OCI-LY7 (cell line): ENCODE measurements at regions not wholly inside any gene's neighbourhood (a gene's known extent, or its start where the extent isn't known, plus 50 kb on each side); places are given as distances from the start of the nearest gene placed in this dataset.

Source experiments
- EZH2phosphoT487 ChIP-seq: fragments of 200-600 bp; sonication (generic); IDR thresholded peaks from 2 replicates; pipeline ENCODE4 v1.6.1; 2018; ENCODE audit warnings: low read depth, borderline replicate concordance, mild to moderate bottlenecking, mixed run types, antibody characterized with exemption, low read length, moderate library complexity, mixed read lengths
- TF ChIP-seq, protein P1 (sequence below): fragments of 200-600 bp; sonication (generic); conservative IDR thresholded peaks from 2 replicates; pipeline ENCODE4 v1.5.1; 2014; ENCODE audit warnings: mild to moderate bottlenecking, antibody characterized with exemption, low read length, moderate library complexity, mixed read lengths

DNA sequence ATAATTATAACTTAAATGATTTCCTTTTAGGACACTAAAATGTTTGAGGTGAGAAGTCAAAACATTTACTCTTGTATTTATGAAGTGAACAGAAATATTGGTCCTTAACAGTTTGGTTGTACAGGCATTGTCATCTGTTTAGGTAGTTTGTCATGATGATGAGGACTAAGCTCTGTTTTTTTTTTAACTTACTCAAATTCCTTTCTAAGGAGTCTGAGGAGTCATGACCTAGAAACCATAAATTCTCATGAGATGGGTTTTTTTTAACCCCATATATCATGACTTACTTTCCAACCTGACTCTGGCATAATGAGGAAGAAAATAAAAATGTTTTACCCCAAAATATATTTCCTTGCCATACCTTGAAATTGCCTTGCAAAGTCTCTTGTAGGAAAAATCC lies 1176.2 kb downstream of the SUCLG1 start:
- TF ChIP-seq EZH2phosphoT487: no peak
- TF ChIP-seq, protein P1, sequence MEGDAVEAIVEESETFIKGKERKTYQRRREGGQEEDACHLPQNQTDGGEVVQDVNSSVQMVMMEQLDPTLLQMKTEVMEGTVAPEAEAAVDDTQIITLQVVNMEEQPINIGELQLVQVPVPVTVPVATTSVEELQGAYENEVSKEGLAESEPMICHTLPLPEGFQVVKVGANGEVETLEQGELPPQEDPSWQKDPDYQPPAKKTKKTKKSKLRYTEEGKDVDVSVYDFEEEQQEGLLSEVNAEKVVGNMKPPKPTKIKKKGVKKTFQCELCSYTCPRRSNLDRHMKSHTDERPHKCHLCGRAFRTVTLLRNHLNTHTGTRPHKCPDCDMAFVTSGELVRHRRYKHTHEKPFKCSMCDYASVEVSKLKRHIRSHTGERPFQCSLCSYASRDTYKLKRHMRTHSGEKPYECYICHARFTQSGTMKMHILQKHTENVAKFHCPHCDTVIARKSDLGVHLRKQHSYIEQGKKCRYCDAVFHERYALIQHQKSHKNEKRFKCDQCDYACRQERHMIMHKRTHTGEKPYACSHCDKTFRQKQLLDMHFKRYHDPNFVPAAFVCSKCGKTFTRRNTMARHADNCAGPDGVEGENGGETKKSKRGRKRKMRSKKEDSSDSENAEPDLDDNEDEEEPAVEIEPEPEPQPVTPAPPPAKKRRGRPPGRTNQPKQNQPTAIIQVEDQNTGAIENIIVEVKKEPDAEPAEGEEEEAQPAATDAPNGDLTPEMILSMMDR: no peak
